AG10803 (cell line): ENCODE measurements at regions not wholly inside any gene's neighbourhood (a gene's known extent, or its start where the extent isn't known, plus 50 kb on each side); places are given as distances from the start of the nearest gene placed in this dataset.

Source experiments
- DNase-seq: peaks from one replicate; pipeline ENCODE4 v3.0.0; 2010; ENCODE audit warnings: low read depth
- H3K4me3 ChIP-seq: 2 replicates; pipeline ENCODE4 v1.5.1; 2011; ENCODE audit warnings: mild to moderate bottlenecking, low read length, control low read depth
- CTCF ChIP-seq: conservative IDR thresholded peaks from 2 replicates; pipeline ENCODE4 v1.5.1; 2011; ENCODE audit warnings: mild to moderate bottlenecking, low read length, control low read depth, inconsistent platforms

GRCh38 chr15:97072545-97072944 is 742.0 kb downstream of the NR2F2 start:
- H3K4me3 ChIP-seq, result no peak overlapping the region
- DNase-seq, result no peak
- TF ChIP-seq CTCF, result no peak

- no peak for TF ChIP-seq CTCF
- no peak overlapping the region for H3K4me3 ChIP-seq
- DNase-seq, result no peak
These were observed 745.5 kb downstream of the NR2F2 start for GRCh38 chr15:97076011-97076410.

- TF ChIP-seq CTCF, result no peak
- no peak for DNase-seq
- no peak overlapping the region for H3K4me3 ChIP-seq
These were observed 747.5 kb downstream of the NR2F2 start for GRCh38 chr15:97077975-97078374.

GRCh38 chr15:97078591-97078990 is 748.1 kb downstream of the NR2F2 start:
- DNase-seq, result no peak
- H3K4me3 ChIP-seq, result no peak overlapping the region
- no peak for TF ChIP-seq CTCF

GRCh38 chr15:97081666-97082226 is 751.2 kb downstream of the NR2F2 start:
- TF ChIP-seq CTCF, result no peak
- no peak for DNase-seq
- H3K4me3 ChIP-seq, result no peak overlapping the region

GRCh38 chr15:97082830-97083229 is 752.3 kb downstream of the NR2F2 start:
- no peak overlapping the region for H3K4me3 ChIP-seq
- TF ChIP-seq CTCF, result no peak
- DNase-seq, result no peak

- H3K4me3 ChIP-seq, result no peak overlapping the region
- DNase-seq, result peak; percentile 0
- no peak for TF ChIP-seq CTCF
These were observed 754.1 kb downstream of the NR2F2 start for GRCh38 chr15:97084650-97085049.
